Adrenal gland (tissue), 9 donors: ENCODE measurements at regions not wholly inside any gene's neighbourhood (a gene's known extent, or its start where the extent isn't known, plus 50 kb on each side); places are given as distances from the start of the nearest gene placed in this dataset.
"Not testable (repeated sequence)": the region's sequence is repeated elsewhere in the genome, so short reads cannot be mapped to it uniquely, and the experiment has no call there.

Experiments used
- DNase-seq, 7 donors: peaks; one replicate each; pipeline ENCODE4 v3.0.0-alpha.2; 2019 to 2020
- H3K27ac ChIP-seq, 5 donors: fragments of 200-600 bp; sonication (generic) in 4 of 5; 1 replicate in 3 of 5; 2 replicates in 2 of 5; pipeline versions ENCODE4 v1.5.1 to v1.8.0; 2016 to 2020; ENCODE audit warnings: mild to moderate bottlenecking in 1 of 5
- H3K27me3 ChIP-seq: fragments of 200-600 bp; 2 replicates; pipeline ENCODE4 v1.8.0; 2021
- H3K36me3 ChIP-seq, 2 donors: fragments of 200-600 bp; replicated peaks in 1 of 2; 1 replicate in 1 of 2; 2 replicates in 1 of 2; pipeline versions ENCODE4 v1.5.1 to v1.8.0; 2018 to 2022
- H3K4me1 ChIP-seq, 2 donors: fragments of 200-600 bp; replicated peaks in 1 of 2; 1 replicate in 1 of 2; 2 replicates in 1 of 2; pipeline versions ENCODE4 v1.5.1 to v1.8.0; 2018 to 2021
- H3K4me3 ChIP-seq, 4 donors: fragments of 200-600 bp; sonication (generic) in 3 of 4; one replicate each; pipeline ENCODE4 v1.5.1; 2016 to 2018
- H3K9me3 ChIP-seq, 3 donors: fragments of 200-600 bp; sonication (generic) in 1 of 3; replicated peaks in 1 of 3; 1 replicate in 2 of 3; 2 replicates in 1 of 3; pipeline versions ENCODE4 v1.5.1 to v1.8.0; 2016 to 2021
- POLR2A ChIP-seq, 2 donors: fragments of 450-650 bp; IDR thresholded peaks; one replicate each; pipeline ENCODE4 v1.6.1; 2017; ENCODE audit warnings: antibody characterized with exemption in 2 of 2, mild to moderate bottlenecking in 2 of 2, moderate library complexity in 1 of 2
- WGBS, 4 donors: extraction: QIAGEN DNeasy Blood & Tissue Kit in 2 of 4; methylation state at CpG; one replicate each; pipeline versions ENCODE4 v1.1.5 to v1.1.7; 2013 to 2017; 5-methylcytosine and 5-hydroxymethylcytosine counted together
- intact Hi-C, 2 donors: fragments of 100-400 bp; cut with DNase I; formaldehyde crosslinking; loops; one replicate each; pipeline versions ENCODE4 v1.14.1 to v1.15.0; 2022 to 2023
- TF ChIP-seq, protein P1 (sequence below), 6 experiments: fragments of 450-650 bp in 4 of 6; fragments of 200-600 bp in 2 of 6; sonication (generic) in 1 of 6; IDR thresholded peaks; 1 replicate in 5 of 6; 2 replicates in 1 of 6; pipeline versions ENCODE4 v1.5.1 to v1.8.0; 2016 to 2021; ENCODE audit warnings: antibody characterized with exemption in 6 of 6, mild to moderate bottlenecking in 2 of 6, moderate library complexity in 1 of 6
- donor health status: healthy with polysubstance abuse.
- donor health status: Bipolar disorder and iron deficiency.
- donor health status: DM: yes; HTN: yes; CAD: no.
- donor health status: DM: no; HTN: no; CAD: no.
- donor health status: DM: no; HTN: no; CAD: no.

- Histone ChIP-seq H3K4me3 (no peak overlapping the region), H3K27me3 (no peaks in the 10 kb centered on the region), H3K27ac (no peak overlapping the region), H3K4me1 (peaks cover 0 to 6% of the 10 kb centered on the region in 2 donors), H3K9me3 (no peaks in the 10 kb centered on the region), H3K36me3 (no peaks in the 10 kb centered on the region)
- TF ChIP-seq, protein P1, sequence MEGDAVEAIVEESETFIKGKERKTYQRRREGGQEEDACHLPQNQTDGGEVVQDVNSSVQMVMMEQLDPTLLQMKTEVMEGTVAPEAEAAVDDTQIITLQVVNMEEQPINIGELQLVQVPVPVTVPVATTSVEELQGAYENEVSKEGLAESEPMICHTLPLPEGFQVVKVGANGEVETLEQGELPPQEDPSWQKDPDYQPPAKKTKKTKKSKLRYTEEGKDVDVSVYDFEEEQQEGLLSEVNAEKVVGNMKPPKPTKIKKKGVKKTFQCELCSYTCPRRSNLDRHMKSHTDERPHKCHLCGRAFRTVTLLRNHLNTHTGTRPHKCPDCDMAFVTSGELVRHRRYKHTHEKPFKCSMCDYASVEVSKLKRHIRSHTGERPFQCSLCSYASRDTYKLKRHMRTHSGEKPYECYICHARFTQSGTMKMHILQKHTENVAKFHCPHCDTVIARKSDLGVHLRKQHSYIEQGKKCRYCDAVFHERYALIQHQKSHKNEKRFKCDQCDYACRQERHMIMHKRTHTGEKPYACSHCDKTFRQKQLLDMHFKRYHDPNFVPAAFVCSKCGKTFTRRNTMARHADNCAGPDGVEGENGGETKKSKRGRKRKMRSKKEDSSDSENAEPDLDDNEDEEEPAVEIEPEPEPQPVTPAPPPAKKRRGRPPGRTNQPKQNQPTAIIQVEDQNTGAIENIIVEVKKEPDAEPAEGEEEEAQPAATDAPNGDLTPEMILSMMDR (IDR thresholded peaks at IDR 0.05), result no peak
- no peak for TF ChIP-seq POLR2A (IDR thresholded peaks at IDR 0.05)
- 90 to 98% (median 94%) methylated on average over 2 to 14 of the region's 14 CpGs for WGBS, 4 donors
- intact Hi-C loops, result no loop called here
- DNase-seq, result no peak
Measured at GRCh38 chr7:149701495-149702240, 71.7 kb downstream of the ZNF467 start.

DNA sequence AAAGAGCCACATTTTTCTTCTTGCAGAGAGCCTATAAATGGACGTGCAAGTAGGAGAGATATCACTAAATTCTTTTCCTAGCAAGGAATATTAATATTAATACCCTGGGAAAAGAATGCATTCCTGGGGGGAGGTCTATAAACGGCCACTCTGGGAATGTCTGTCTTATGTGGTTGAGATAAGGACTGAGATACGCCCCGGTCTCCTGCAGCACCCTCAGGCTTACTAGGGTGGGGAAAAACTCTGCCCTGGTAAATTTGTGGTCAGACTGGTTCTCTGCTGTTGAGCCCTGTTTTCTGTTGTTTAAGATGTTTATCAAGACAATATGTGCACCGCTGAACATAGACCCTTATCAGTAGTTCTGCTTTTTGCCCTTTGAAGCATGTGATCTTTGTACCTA, 75.6 kb downstream of the ZNF467 start:
- intact Hi-C loops, H3K4me1 ChIP-seq, H3K36me3 ChIP-seq, DNase-seq, H3K27me3 ChIP-seq, H3K27ac ChIP-seq, H3K9me3 ChIP-seq, H3K4me3 ChIP-seq: not testable (repeated sequence)
- WGBS, 4 donors, result 72 to 88% (median 81%) methylated on average over 5 of the region's 5 CpGs

DNA sequence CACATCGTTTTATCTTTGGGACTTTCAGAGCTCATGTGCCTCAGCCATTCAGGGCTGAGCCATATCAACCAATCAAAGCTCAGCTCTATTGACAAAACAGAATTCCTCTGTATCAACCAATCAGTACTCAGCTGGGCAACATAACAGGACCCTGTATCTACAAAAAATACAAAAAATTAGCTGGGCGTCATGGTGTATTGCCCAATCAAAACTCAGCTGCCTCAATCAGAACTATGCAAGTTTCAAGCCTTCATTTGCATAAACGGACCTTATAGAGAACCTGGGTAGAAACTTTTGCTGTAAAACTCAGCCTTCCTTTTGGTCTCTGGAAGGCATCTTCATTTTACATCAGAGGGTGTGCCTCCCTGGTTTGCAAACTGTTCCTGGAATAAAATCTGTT, 77.1 kb downstream of the ZNF467 start:
- peaks cover 15% of the 10 kb centered on the region for H3K27me3 ChIP-seq
- intact Hi-C loops, result no loop called here
- no peak overlapping the region for H3K4me3 ChIP-seq
- DNase-seq, result no peak
- H3K27ac ChIP-seq, result no peak overlapping the region
- H3K9me3 ChIP-seq, result no peaks in the 10 kb centered on the region
- WGBS, 4 donors, result 66 to 77% (median 71%) methylated on average over 3 of the region's 3 CpGs
- no peaks in the 10 kb centered on the region for H3K36me3 ChIP-seq
- TF ChIP-seq, protein P1 (IDR thresholded peaks at IDR 0.05), result no peak
- TF ChIP-seq POLR2A (IDR thresholded peaks at IDR 0.05), result no peak
- no peaks in the 10 kb centered on the region for H3K4me1 ChIP-seq

DNA sequence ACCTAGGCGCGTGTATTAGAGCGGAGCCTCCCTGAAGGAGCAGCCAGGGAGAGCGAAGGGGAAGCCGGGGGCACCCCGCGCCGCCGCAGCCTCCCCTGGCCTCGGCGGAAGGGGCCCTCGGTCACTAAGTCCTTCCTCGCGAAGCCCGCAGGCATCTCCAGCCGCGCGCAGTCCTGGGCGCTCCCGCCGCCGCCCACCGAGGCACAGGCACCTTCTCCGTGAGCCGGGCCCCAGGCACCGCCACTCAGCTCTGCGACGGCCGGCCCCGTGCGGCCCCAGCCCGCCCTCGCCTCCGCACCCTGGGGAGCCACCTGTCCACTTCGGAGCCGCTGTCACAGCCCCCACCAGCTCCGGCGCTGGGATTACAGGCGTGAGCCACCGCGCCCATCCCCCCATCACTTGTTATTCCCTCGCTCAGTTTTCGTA, 80.8 kb downstream of the ZNF467 start:
- TF ChIP-seq, protein P1 (IDR thresholded peaks at IDR 0.05), result no peak
- no peak for TF ChIP-seq POLR2A (IDR thresholded peaks at IDR 0.05)
- no peaks in the 10 kb centered on the region for H3K4me1 ChIP-seq
- H3K9me3 ChIP-seq, result no peaks in the 10 kb centered on the region
- DNase-seq, result no peak
- H3K27me3 ChIP-seq, result peaks cover 25% of the 10 kb centered on the region
- intact Hi-C loops, result no loop called here
- H3K36me3 ChIP-seq, result no peaks in the 10 kb centered on the region
- WGBS, 4 donors, result 6 to 15% (median 11%) methylated on average over 4 to 43 of the region's 43 CpGs
- peak overlapping the region in 1 of 4 donors; percentile 35 for H3K4me3 ChIP-seq
- no peak overlapping the region for H3K27ac ChIP-seq

DNA sequence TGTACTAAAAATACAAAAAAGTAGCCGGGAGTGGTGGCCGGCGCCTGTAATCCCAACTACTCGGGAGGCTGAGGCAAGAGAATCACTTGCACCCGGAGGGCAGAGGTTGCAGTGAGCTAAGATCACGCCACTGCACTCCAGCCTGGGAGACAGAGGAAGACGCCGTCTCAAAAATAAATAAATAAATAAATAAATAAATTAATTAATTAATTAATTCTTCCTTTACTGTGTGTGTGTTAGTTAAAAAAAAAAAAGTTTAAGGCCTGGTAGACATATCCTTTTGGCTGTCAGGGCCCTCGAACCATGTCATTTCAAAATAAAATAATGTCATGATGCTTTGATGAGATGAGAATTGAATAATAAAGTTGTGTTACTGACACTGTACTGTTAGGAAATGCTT, 81.3 kb downstream of the ZNF467 start:
- 83 to 91% (median 88%) methylated on average over 9 of the region's 9 CpGs for WGBS, 4 donors
- DNase-seq, result no peak
- H3K4me1 ChIP-seq, result no peaks in the 10 kb centered on the region
- no peaks in the 10 kb centered on the region for H3K9me3 ChIP-seq
- intact Hi-C loops, result no loop called here
- no peak overlapping the region for H3K4me3 ChIP-seq
- no peaks in the 10 kb centered on the region for H3K36me3 ChIP-seq
- TF ChIP-seq, protein P1 (IDR thresholded peaks at IDR 0.05), result no peak
- no peak for TF ChIP-seq POLR2A (IDR thresholded peaks at IDR 0.05)
- no peak overlapping the region for H3K27ac ChIP-seq
- peaks cover 25% of the 10 kb centered on the region for H3K27me3 ChIP-seq
